ENCODE measurements at regions not wholly inside any gene's neighbourhood (a gene's known extent, or its start where the extent isn't known, plus 50 kb on each side); places are given as distances from the start of the nearest gene placed in this dataset.

DNA sequence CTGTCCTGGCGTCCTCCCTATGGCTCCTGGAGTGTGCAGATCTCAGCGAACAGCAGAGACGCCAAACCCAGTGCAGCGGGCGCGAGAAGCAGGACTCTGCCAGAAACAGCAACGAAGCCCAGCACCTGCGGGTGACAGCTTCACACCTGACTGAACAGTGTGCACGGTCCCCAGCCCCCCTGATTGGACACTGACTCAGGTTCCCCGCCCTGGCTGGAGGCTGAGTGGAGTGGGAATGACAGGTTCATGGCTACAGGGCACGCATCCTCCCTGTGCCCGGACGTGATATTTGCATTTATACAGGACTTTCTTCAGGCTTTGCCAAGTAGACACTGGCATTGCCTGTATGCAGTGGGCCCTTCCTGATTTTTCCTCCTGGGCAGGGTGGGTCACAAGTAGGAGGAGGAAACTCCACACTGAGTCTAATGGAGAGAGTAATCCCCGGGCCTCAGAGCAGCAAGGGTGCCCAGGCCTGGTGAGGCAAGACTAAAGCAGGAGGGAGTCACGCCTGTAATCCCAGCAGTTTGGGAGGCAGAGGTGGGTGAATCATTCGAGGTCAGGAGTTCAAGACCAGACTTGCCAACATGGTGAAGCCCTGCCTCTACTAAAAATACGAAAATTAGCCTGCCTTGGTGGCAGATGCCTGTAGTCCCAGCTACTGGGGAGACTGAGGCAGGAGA is 71.6 kb downstream of the ASCL4 start:
- TF ChIP-seq CTCF (conservative IDR thresholded peaks at IDR 0.05; ENCODE audit: low read depth, low read length) (no peak), MAFK (IDR thresholded peaks at IDR 0.05; ENCODE audit: low read depth, low read length) (no peak), POLR2A (IDR thresholded peaks at IDR 0.05; ENCODE audit: low read depth, low read length) (no peak)

All from IMR-90 (cell line).